ENCODE measurements at regions not wholly inside any gene's neighbourhood (a gene's known extent, or its start where the extent isn't known, plus 50 kb on each side); places are given as distances from the start of the nearest gene placed in this dataset.

DNA sequence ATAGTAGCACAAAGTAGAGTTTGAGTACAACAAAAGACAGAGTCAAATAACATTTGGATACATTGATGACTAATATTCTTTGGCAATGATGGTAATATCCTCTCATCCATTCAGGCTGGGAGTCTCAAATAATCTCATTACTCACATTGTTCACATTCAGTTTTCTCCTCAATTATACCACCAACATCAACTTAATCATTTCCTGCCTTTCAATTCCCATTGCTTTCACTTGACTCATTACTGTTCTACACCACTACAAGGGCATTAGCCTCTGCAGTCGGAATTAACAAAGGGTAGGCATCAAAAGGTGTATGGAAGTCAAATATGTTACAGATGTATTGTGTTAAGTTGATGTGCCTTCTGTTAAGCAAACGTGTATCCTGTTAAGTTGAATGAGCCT is 518.4 kb upstream of the SLITRK1 start:
- no peaks in the 10 kb centered on the region for H3K27me3 ChIP-seq (ENCODE audit: control insufficient read depth, low read length)
- no peaks in the 10 kb centered on the region for H3F3A ChIP-seq (ENCODE audit: control insufficient read depth, insufficient read depth)
- H4K20me1 ChIP-seq (ENCODE audit: control insufficient read depth, insufficient read depth, low read depth, low read length), result no peaks in the 10 kb centered on the region
- H3K4me3 ChIP-seq (ENCODE audit: low read length), result no peak overlapping the region
- no peaks in the 10 kb centered on the region for H3K4me1 ChIP-seq (ENCODE audit: control insufficient read depth, low read length)
- H3K79me2 ChIP-seq (ENCODE audit: control insufficient read depth, low read length), result no peaks in the 10 kb centered on the region
- no peaks in the 10 kb centered on the region for H3K9me2 ChIP-seq (replicated peaks; ENCODE audit: control insufficient read depth, low read length)
- no peak for TF ChIP-seq EZH2phosphoT487 (IDR thresholded peaks at IDR 0.05; ENCODE audit: borderline replicate concordance, low read length)
- no peak overlapping the region for H3K27ac ChIP-seq (ENCODE audit: low read depth, low read length)
- H3K4me2 ChIP-seq (ENCODE audit: low read length), result no peak overlapping the region
- peaks cover 12% of the 10 kb centered on the region; the same call in 1 of the 2 replicates for H3K9me3 ChIP-seq (ENCODE audit: control insufficient read depth, insufficient read depth, low read length)
- H3K36me3 ChIP-seq (ENCODE audit: control insufficient read depth, low read length), result no peaks in the 10 kb centered on the region

DNA sequence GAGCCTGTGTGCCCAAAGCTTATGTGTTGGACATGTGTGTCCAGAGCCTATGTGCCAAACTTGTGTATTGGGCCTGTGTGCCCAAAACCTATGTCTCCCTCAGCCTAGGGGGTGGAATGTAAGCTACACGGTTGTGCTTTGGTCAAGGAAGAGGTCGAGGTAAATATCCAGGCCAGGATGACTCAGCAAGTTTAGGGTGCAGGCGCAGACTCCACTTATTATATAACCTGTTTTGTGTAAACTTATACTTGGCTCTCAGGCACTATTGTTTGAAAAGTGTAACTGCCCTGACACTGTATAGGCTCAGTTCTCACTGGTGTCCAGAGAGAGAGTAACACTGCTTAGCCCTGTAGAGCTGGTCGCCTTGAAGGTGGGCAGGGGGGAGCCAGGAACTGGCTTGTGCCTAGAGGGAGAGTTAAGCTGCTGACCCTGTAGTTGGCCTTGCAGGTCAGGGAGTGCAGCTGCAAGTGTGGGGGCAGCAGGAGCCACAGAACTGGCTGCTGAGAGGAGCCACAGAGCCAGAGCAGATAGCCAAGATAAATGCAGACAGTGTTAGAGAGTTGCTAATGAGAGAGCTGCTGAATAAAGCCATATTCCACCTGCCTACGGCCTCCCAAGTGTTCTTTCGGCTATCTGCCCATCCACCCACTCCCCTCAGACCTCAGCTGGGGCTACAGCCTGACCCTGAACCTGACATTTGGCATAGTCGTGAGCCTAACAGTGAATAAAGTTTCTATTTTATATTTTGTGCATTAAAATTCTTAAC is 517.2 kb upstream of the SLITRK1 start:
- Histone ChIP-seq H3K79me2 (ENCODE audit: control insufficient read depth, low read length) (no peaks in the 10 kb centered on the region), H3K27ac (ENCODE audit: low read depth, low read length) (no peak overlapping the region), H3K9me2 (replicated peaks; ENCODE audit: control insufficient read depth, low read length) (no peaks in the 10 kb centered on the region), H3K36me3 (ENCODE audit: control insufficient read depth, low read length) (no peaks in the 10 kb centered on the region), H3K27me3 (ENCODE audit: control insufficient read depth, low read length) (no peaks in the 10 kb centered on the region), H3K9me3 (ENCODE audit: control insufficient read depth, insufficient read depth, low read length) (peaks cover 12% of the 10 kb centered on the region; the same call in 1 of the 2 replicates), H4K20me1 (ENCODE audit: control insufficient read depth, insufficient read depth, low read depth, low read length) (no peaks in the 10 kb centered on the region), H3K4me1 (ENCODE audit: control insufficient read depth, low read length) (no peaks in the 10 kb centered on the region), H3K4me2 (ENCODE audit: low read length) (no peak overlapping the region), H3F3A (ENCODE audit: control insufficient read depth, insufficient read depth) (no peaks in the 10 kb centered on the region), H3K4me3 (ENCODE audit: low read length) (no peak overlapping the region)
- TF ChIP-seq EZH2phosphoT487 (IDR thresholded peaks at IDR 0.05; ENCODE audit: borderline replicate concordance, low read length), result no peak
- TF ChIP-seq, protein P1, sequence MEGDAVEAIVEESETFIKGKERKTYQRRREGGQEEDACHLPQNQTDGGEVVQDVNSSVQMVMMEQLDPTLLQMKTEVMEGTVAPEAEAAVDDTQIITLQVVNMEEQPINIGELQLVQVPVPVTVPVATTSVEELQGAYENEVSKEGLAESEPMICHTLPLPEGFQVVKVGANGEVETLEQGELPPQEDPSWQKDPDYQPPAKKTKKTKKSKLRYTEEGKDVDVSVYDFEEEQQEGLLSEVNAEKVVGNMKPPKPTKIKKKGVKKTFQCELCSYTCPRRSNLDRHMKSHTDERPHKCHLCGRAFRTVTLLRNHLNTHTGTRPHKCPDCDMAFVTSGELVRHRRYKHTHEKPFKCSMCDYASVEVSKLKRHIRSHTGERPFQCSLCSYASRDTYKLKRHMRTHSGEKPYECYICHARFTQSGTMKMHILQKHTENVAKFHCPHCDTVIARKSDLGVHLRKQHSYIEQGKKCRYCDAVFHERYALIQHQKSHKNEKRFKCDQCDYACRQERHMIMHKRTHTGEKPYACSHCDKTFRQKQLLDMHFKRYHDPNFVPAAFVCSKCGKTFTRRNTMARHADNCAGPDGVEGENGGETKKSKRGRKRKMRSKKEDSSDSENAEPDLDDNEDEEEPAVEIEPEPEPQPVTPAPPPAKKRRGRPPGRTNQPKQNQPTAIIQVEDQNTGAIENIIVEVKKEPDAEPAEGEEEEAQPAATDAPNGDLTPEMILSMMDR (IDR thresholded peaks at IDR 0.05; ENCODE audit: low read depth, low read length, poor library complexity, severe bottlenecking), result no peak

- H3K36me3 ChIP-seq (ENCODE audit: control insufficient read depth, low read length), result no peaks in the 10 kb centered on the region
- H3K4me1 ChIP-seq (ENCODE audit: control insufficient read depth, low read length), result no peaks in the 10 kb centered on the region
- TF ChIP-seq, protein P1 (IDR thresholded peaks at IDR 0.05; ENCODE audit: low read depth, low read length, poor library complexity, severe bottlenecking), result no peak
- TF ChIP-seq EZH2phosphoT487 (IDR thresholded peaks at IDR 0.05; ENCODE audit: borderline replicate concordance, low read length), result no peak
- no peaks in the 10 kb centered on the region for H3K79me2 ChIP-seq (ENCODE audit: control insufficient read depth, low read length)
- no peaks in the 10 kb centered on the region for H3K9me2 ChIP-seq (replicated peaks; ENCODE audit: control insufficient read depth, low read length)
- H3K27me3 ChIP-seq (ENCODE audit: control insufficient read depth, low read length), result no peaks in the 10 kb centered on the region
- no peaks in the 10 kb centered on the region for H3F3A ChIP-seq (ENCODE audit: control insufficient read depth, insufficient read depth)
- no peak overlapping the region for H3K4me3 ChIP-seq (ENCODE audit: low read length)
- H4K20me1 ChIP-seq (ENCODE audit: control insufficient read depth, insufficient read depth, low read depth, low read length), result no peaks in the 10 kb centered on the region
- peaks cover 6% of the 10 kb centered on the region; the same call in 1 of the 2 replicates for H3K9me3 ChIP-seq (ENCODE audit: control insufficient read depth, insufficient read depth, low read length)
- no peak overlapping the region for H3K27ac ChIP-seq (ENCODE audit: low read depth, low read length)
- no peak overlapping the region for H3K4me2 ChIP-seq (ENCODE audit: low read length)
Measured at GRCh38 chr13:84393981-84394625, 511.8 kb upstream of the SLITRK1 start.

- H3K9me3 ChIP-seq (ENCODE audit: control insufficient read depth, insufficient read depth, low read length), result peaks cover 5% of the 10 kb centered on the region; the same call in 1 of the 2 replicates
- H3K4me2 ChIP-seq (ENCODE audit: low read length), result no peak overlapping the region
- no peaks in the 10 kb centered on the region for H3K79me2 ChIP-seq (ENCODE audit: control insufficient read depth, low read length)
- H3K4me1 ChIP-seq (ENCODE audit: control insufficient read depth, low read length), result no peaks in the 10 kb centered on the region
- H3K27ac ChIP-seq (ENCODE audit: low read depth, low read length), result no peak overlapping the region
- no peaks in the 10 kb centered on the region for H3K9me2 ChIP-seq (replicated peaks; ENCODE audit: control insufficient read depth, low read length)
- no peaks in the 10 kb centered on the region for H3F3A ChIP-seq (ENCODE audit: control insufficient read depth, insufficient read depth)
- no peaks in the 10 kb centered on the region for H4K20me1 ChIP-seq (ENCODE audit: control insufficient read depth, insufficient read depth, low read depth, low read length)
- TF ChIP-seq, protein P1 (IDR thresholded peaks at IDR 0.05; ENCODE audit: low read depth, low read length, poor library complexity, severe bottlenecking), result no peak
- TF ChIP-seq EZH2phosphoT487 (IDR thresholded peaks at IDR 0.05; ENCODE audit: borderline replicate concordance, low read length), result no peak
- no peaks in the 10 kb centered on the region for H3K36me3 ChIP-seq (ENCODE audit: control insufficient read depth, low read length)
- H3K4me3 ChIP-seq (ENCODE audit: low read length), result no peak overlapping the region
- no peaks in the 10 kb centered on the region for H3K27me3 ChIP-seq (ENCODE audit: control insufficient read depth, low read length)
Measured at GRCh38 chr13:84380866-84381265, 498.6 kb upstream of the SLITRK1 start.

Measured in DOHH2 (cell line).